H1 (cell line): ENCODE measurements at regions not wholly inside any gene's neighbourhood (a gene's known extent, or its start where the extent isn't known, plus 50 kb on each side); places are given as distances from the start of the nearest gene placed in this dataset.

Experiments
- CTCF ChIA-PET: fragments of 300-600 bp; sonication (Branson Sonifier 250); formaldehyde crosslinking; loops from one replicate; lab custom pipeline; 2021; ENCODE audit not compliant: partially characterized antibody; lab: Charles Lee
- POLR2A ChIA-PET: fragments of 300-600 bp; sonication (Branson Sonifier 250); formaldehyde crosslinking; loops from one replicate; lab custom pipeline; 2021; ENCODE audit warnings: inconsistent platforms; ENCODE audit not compliant: partially characterized antibody; lab: Charles Lee
- DNase-seq, 2 experiments: peaks; one replicate each; pipeline versions ENCODE4 v3.0.0 to v3.0.0-alpha.2; 2010 to 2022; ENCODE audit warnings: low spot score in 2 of 2, low read depth in 1 of 2, mixed read lengths in 1 of 2
- FAIRE-seq: peaks from 2 replicates; lab custom pipeline; 2011; peaks lifted over from hg19 to GRCh38; lab: Jason Lieb, UNC
- H2AFZ ChIP-seq: 2 replicates; pipeline ENCODE4 v1.8.1; 2012; ENCODE audit warnings: low read length, inconsistent platforms
- H2AK5ac ChIP-seq: 2 replicates; pipeline ENCODE4 v1.6.1; 2013; ENCODE audit warnings: low read depth, low read length
- H2BK120ac ChIP-seq: replicated peaks from 2 replicates; pipeline ENCODE3; 2013; ENCODE audit warnings: low read depth, low read length, inconsistent platforms
- H2BK12ac ChIP-seq: 2 replicates; pipeline ENCODE4 v1.6.1; 2013; ENCODE audit warnings: low read depth, low read length
- H2BK15ac ChIP-seq: 2 replicates; pipeline ENCODE4 v1.6.1; 2013; ENCODE audit warnings: low read length
- H2BK20ac ChIP-seq: 2 replicates; pipeline ENCODE4 v1.6.1; 2013; ENCODE audit warnings: low read length
- H2BK5ac ChIP-seq: 2 replicates; pipeline ENCODE4 v1.6.1; 2013; ENCODE audit warnings: low read depth, low read length
- H3K14ac ChIP-seq: 2 replicates; pipeline ENCODE4 v1.6.1; 2013; ENCODE audit warnings: inconsistent platforms; ENCODE audit not compliant: insufficient read length
- H3K18ac ChIP-seq: 2 replicates; pipeline ENCODE4 v1.6.1; 2013; ENCODE audit warnings: low read length; ENCODE audit errors: extremely low read depth
- H3K23ac ChIP-seq: 2 replicates; pipeline ENCODE4 v1.6.1; 2013; ENCODE audit warnings: inconsistent platforms; ENCODE audit not compliant: insufficient read length
- H3K23me2 ChIP-seq: 2 replicates; pipeline ENCODE4 v1.6.1; 2013; ENCODE audit warnings: low read depth, low read length
- H3K27ac ChIP-seq: 2 replicates; pipeline ENCODE4 v1.6.1; 2011; ENCODE audit warnings: low read depth, low read length, inconsistent platforms
- H3K27me3 ChIP-seq, 4 experiments: replicated peaks in 1 of 4; 1 replicate in 1 of 4; 2 replicates in 3 of 4; pipeline versions ENCODE4 v1.6.1 to v1.8.1; 2011 to 2013; ENCODE audit warnings: low read length in 3 of 4, mild to moderate bottlenecking in 3 of 4, inconsistent platforms in 2 of 4, mixed read lengths in 2 of 4, moderate library complexity in 1 of 4; ENCODE audit not compliant: control insufficient read depth in 3 of 4, insufficient read depth in 3 of 4; ENCODE audit errors: extremely low read depth in 1 of 4
- H3K36me3 ChIP-seq, 4 experiments: 2 replicates each; pipeline versions ENCODE4 v1.6.1 to v1.8.1; 2011 to 2013; ENCODE audit warnings: mild to moderate bottlenecking in 4 of 4, low read length in 3 of 4, moderate library complexity in 2 of 4, control low read depth in 1 of 4, inconsistent platforms in 1 of 4; ENCODE audit not compliant: insufficient read depth in 4 of 4, control insufficient read depth in 2 of 4
- H3K4ac ChIP-seq: replicated peaks from 2 replicates; pipeline ENCODE3; 2013; ENCODE audit warnings: low read length, low read depth, mixed read lengths, inconsistent platforms; ENCODE audit not compliant: insufficient read length
- H3K4me1 ChIP-seq, 4 experiments: replicated peaks in 1 of 4; 1 replicate in 1 of 4; 2 replicates in 3 of 4; pipeline versions ENCODE4 v1.6.1 to v1.8.1; 2011 to 2013; ENCODE audit warnings: low read length in 3 of 4, inconsistent platforms in 2 of 4, mixed read lengths in 1 of 4; ENCODE audit not compliant: insufficient read depth in 4 of 4, control insufficient read depth in 3 of 4
- H3K4me2 ChIP-seq, 2 experiments: 2 replicates each; pipeline versions ENCODE4 v1.6.1 to v1.8.1; 2011 to 2013; ENCODE audit warnings: low read depth in 2 of 2, low read length in 2 of 2, control low read depth in 1 of 2, inconsistent platforms in 1 of 2, mild to moderate bottlenecking in 1 of 2; ENCODE audit not compliant: insufficient read depth in 1 of 2
- H3K4me3 ChIP-seq, 4 experiments: fragments of 200-600, 300-600 bp in 1 of 4; sonication (generic), shearing (Covaris generic), sonication (Bioruptor Twin) in 1 of 4; 2 replicates each; pipeline versions ENCODE4 v1.5.1 to v1.8.1; 2011 to 2016; ENCODE audit warnings: low read length in 4 of 4, low read depth in 3 of 4, control low read depth in 2 of 4, inconsistent platforms in 2 of 4, mild to moderate bottlenecking in 2 of 4, mixed read lengths in 1 of 4, moderate library complexity in 1 of 4; ENCODE audit not compliant: insufficient read depth in 2 of 4; ENCODE audit errors: extremely low read depth in 1 of 4
- H3K56ac ChIP-seq: replicated peaks from 2 replicates; pipeline ENCODE3; 2013; ENCODE audit warnings: low read depth, mild to moderate bottlenecking, mixed read lengths, low read length, inconsistent platforms; ENCODE audit not compliant: insufficient read length
- H3K79me1 ChIP-seq: 2 replicates; pipeline ENCODE4 v1.6.1; 2013; ENCODE audit warnings: low read depth, low read length, control low read depth
- H3K79me2 ChIP-seq, 2 experiments: 2 replicates each; pipeline versions ENCODE4 v1.6.1 to v1.8.1; 2012 to 2013; ENCODE audit warnings: low read length in 2 of 2, mild to moderate bottlenecking in 2 of 2, inconsistent platforms in 1 of 2; ENCODE audit not compliant: insufficient read depth in 2 of 2, control insufficient read depth in 1 of 2
- H3K9ac ChIP-seq, 4 experiments: replicated peaks in 1 of 4; 1 replicate in 1 of 4; 2 replicates in 3 of 4; pipeline versions ENCODE4 v1.6.1 to v1.8.1; 2011 to 2013; ENCODE audit warnings: low read depth in 3 of 4, low read length in 3 of 4, control low read depth in 2 of 4, mild to moderate bottlenecking in 2 of 4, moderate library complexity in 2 of 4, inconsistent platforms in 1 of 4; ENCODE audit errors: extremely low read depth in 1 of 4
- H3K9me3 ChIP-seq, 2 experiments: 2 replicates each; pipeline versions ENCODE4 v1.6.1 to v1.8.1; 2012 to 2013; ENCODE audit warnings: mild to moderate bottlenecking in 2 of 2, moderate library complexity in 2 of 2, control low read depth in 1 of 2, inconsistent platforms in 1 of 2, low read depth in 1 of 2, low read length in 1 of 2, mixed read lengths in 1 of 2; ENCODE audit not compliant: insufficient read depth in 2 of 2
- H4K20me1 ChIP-seq, 2 experiments: replicated peaks in 1 of 2; 2 replicates each; pipeline versions ENCODE3 to v1.8.1; 2011 to 2013; ENCODE audit warnings: inconsistent platforms in 2 of 2, low read length in 2 of 2, mild to moderate bottlenecking in 1 of 2; ENCODE audit not compliant: insufficient read depth in 2 of 2, control insufficient read depth in 1 of 2
- H4K5ac ChIP-seq: 2 replicates; pipeline ENCODE4 v1.6.1; 2013; ENCODE audit warnings: low read length, low read depth, mixed read lengths, inconsistent platforms; ENCODE audit not compliant: insufficient read length
- H4K8ac ChIP-seq: 2 replicates; pipeline ENCODE4 v1.8.0; 2013; ENCODE audit warnings: mild to moderate bottlenecking, moderate library complexity, low read length, inconsistent platforms; ENCODE audit not compliant: insufficient read depth; ENCODE audit errors: extremely low read depth
- H4K91ac ChIP-seq: replicated peaks from 2 replicates; pipeline ENCODE3; 2013; ENCODE audit warnings: low read length, mixed read lengths, inconsistent platforms; ENCODE audit not compliant: insufficient read length
- BRCA1 ChIP-seq: IDR thresholded peaks from 2 replicates; pipeline ENCODE4 v1.6.1; 2012; ENCODE audit warnings: low read depth, low read length, improper control_type of control experiment
- CEBPB ChIP-seq: IDR thresholded peaks from 2 replicates; pipeline ENCODE4 v1.6.1; 2012; ENCODE audit warnings: low read depth, low read length
- POLR2AphosphoS5 ChIP-seq: IDR thresholded peaks from 2 replicates; pipeline ENCODE4 v1.6.1; 2011; ENCODE audit warnings: low read depth, low read length
- RFX5 ChIP-seq: IDR thresholded peaks from 2 replicates; pipeline ENCODE4 v1.6.1; 2011; ENCODE audit warnings: low read depth, low read length, improper control_type of control experiment, borderline replicate concordance
- WGBS, 2 experiments: shearing (Covaris generic) in 1 of 2; methylation state at CpG; one replicate each; pipeline versions ENCODE4 v1.1.6 to v1.1.7; 2013 to 2015; ENCODE audit warnings: low lambda C conversion rate in 2 of 2, mixed read lengths in 2 of 2, inconsistent platforms in 1 of 2, low coverage in 1 of 2, missing lambda C conversion rate in 1 of 2; ENCODE audit not compliant: insufficient replicate concordance in 2 of 2, insufficient coverage in 1 of 2, insufficient read length in 1 of 2; ENCODE audit errors: extremely low coverage in 1 of 2, missing lambda C conversion rate in 1 of 2; 5-methylcytosine and 5-hydroxymethylcytosine counted together

DNA sequence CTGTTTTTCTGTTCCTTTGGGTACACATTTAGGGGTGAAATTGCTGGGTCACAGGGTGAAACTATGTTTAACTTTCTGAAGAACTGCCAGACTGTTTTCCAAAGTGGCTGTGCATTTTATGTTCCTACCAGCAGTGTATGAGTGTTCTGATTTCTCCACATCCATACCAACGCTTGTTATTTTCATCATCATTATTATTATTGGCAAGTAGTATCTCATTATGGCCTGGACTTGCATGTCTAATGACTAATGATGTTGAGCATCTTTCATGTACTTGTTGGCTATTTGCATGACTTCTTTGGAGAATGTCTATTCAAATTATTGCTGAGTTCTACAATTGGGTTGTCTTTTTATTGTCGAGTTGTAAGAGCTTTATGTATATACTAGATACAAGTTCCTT lies 321.8 kb upstream of the HTR2A start:
- FAIRE-seq = no peak
- CTCF ChIA-PET = no interaction called here

More for the DNA sequence above, 321.8 kb upstream of the HTR2A start:
- no peak overlapping the region for H3K14ac ChIP-seq
- no peak overlapping the region for H4K8ac ChIP-seq
- H3K23ac ChIP-seq = no peak overlapping the region
- H2BK12ac ChIP-seq = no peak overlapping the region
- no peaks in the 10 kb centered on the region for H4K20me1 ChIP-seq
- no peak overlapping the region for H3K27ac ChIP-seq
- H3K79me2 ChIP-seq = no peaks in the 10 kb centered on the region
- no peaks in the 10 kb centered on the region for H3K9me3 ChIP-seq
- no peak overlapping the region for H3K4me3 ChIP-seq
- H2AK5ac ChIP-seq = no peak overlapping the region
- H2AFZ ChIP-seq = no peak overlapping the region
- H3K4me2 ChIP-seq = no peak overlapping the region
- POLR2A ChIA-PET = no interaction called here
- no peaks in the 10 kb centered on the region for H3K23me2 ChIP-seq
- TF ChIP-seq RFX5 (no peak), BRCA1 (no peak), POLR2AphosphoS5 (no peak), CEBPB (no peak)
- H2BK20ac ChIP-seq = no peak overlapping the region
- 86% methylated on average over 2 of the region's 2 CpGs; no CpG with 5 or more reads in 1 of the 2 experiments for WGBS, 2 experiments
- no peak overlapping the region for H4K5ac ChIP-seq
- no peaks in the 10 kb centered on the region for H3K79me1 ChIP-seq
- H3K18ac ChIP-seq = no peak overlapping the region
- no peaks in the 10 kb centered on the region for H3K36me3 ChIP-seq
- DNase-seq = no peak
- no peak overlapping the region for H2BK15ac ChIP-seq
- no peaks in the 10 kb centered on the region for H3K4me1 ChIP-seq
- H4K91ac ChIP-seq = no peak overlapping the region
- no peak overlapping the region for H3K56ac ChIP-seq
- H2BK120ac ChIP-seq = no peak overlapping the region
- no peaks in the 10 kb centered on the region for H3K27me3 ChIP-seq
- no peak overlapping the region for H3K9ac ChIP-seq
- H3K4ac ChIP-seq = no peak overlapping the region
- no peak overlapping the region for H2BK5ac ChIP-seq
